ENCODE measurements at regions not wholly inside any gene's neighbourhood (a gene's known extent, or its start where the extent isn't known, plus 50 kb on each side); places are given as distances from the start of the nearest gene placed in this dataset.

GRCh38 chr3:18771931-18772330 is 346.8 kb upstream of the SATB1 start:
- no peak for DNase-seq

- DNase-seq: no peak
Measured at GRCh38 chr3:18770800-18771199, 345.7 kb upstream of the SATB1 start.

GRCh38 chr3:18767756-18768303 is 342.7 kb upstream of the SATB1 start:
- DNase-seq: no peak

GRCh38 chr3:18766974-18767373 is 341.8 kb upstream of the SATB1 start:
- DNase-seq: peak; percentile 55

- no peak for DNase-seq
Measured at GRCh38 chr3:18765662-18766061, 340.5 kb upstream of the SATB1 start.

GRCh38 chr3:18765161-18765560 is 340.0 kb upstream of the SATB1 start:
- DNase-seq: no peak

- DNase-seq: no peak
Measured at GRCh38 chr3:18761530-18761929, 336.4 kb upstream of the SATB1 start.

GRCh38 chr3:18758047-18758704 is 333.0 kb upstream of the SATB1 start:
- peak; percentile 55 for DNase-seq

- DNase-seq: no peak
Measured at GRCh38 chr3:18757476-18757875, 332.3 kb upstream of the SATB1 start.

GRCh38 chr3:18752273-18752934 is 327.3 kb upstream of the SATB1 start:
- DNase-seq: no peak

- no peak for DNase-seq
Measured at GRCh38 chr3:18751514-18751913, 326.4 kb upstream of the SATB1 start.

- peak; percentile 91 for DNase-seq
Measured at GRCh38 chr3:18747383-18747782, 322.2 kb upstream of the SATB1 start.

- DNase-seq: peak; percentile 91
Measured at GRCh38 chr3:18745472-18745871, 320.3 kb upstream of the SATB1 start.

- no peak for DNase-seq
Measured at GRCh38 chr3:18744472-18744871, 319.3 kb upstream of the SATB1 start.

- no peak for DNase-seq
Measured at GRCh38 chr3:18743761-18744160, 318.6 kb upstream of the SATB1 start.

- DNase-seq: peak; percentile 35
Measured at GRCh38 chr3:18740631-18741583, 315.8 kb upstream of the SATB1 start.

GRCh38 chr3:18739099-18739433 is 313.9 kb upstream of the SATB1 start:
- peak; percentile 57 for DNase-seq

GRCh38 chr3:18738393-18739098 is 313.4 kb upstream of the SATB1 start:
- DNase-seq: no peak

GRCh38 chr3:18735005-18735404 is 309.9 kb upstream of the SATB1 start:
- DNase-seq: no peak

- no peak for DNase-seq
Measured at GRCh38 chr3:18734309-18734708, 309.2 kb upstream of the SATB1 start.

GRCh38 chr3:18732474-18732873 is 307.3 kb upstream of the SATB1 start:
- no peak for DNase-seq

- DNase-seq: no peak
Measured at GRCh38 chr3:18730491-18730890, 305.4 kb upstream of the SATB1 start.

GRCh38 chr3:18729671-18730070 is 304.5 kb upstream of the SATB1 start:
- DNase-seq: no peak

All from MV-4-11 (cell line).